SK-N-DZ (cell line): ENCODE measurements at regions not wholly inside any gene's neighbourhood (a gene's known extent, or its start where the extent isn't known, plus 50 kb on each side); places are given as distances from the start of the nearest gene placed in this dataset.
A peak's percentile ranks its signal among the peaks of the same experiment; 100 is the strongest.
"Not testable (repeated sequence)": the region's sequence is repeated elsewhere in the genome, so short reads cannot be mapped to it uniquely, and the experiment has no call there.

ENCODE experiments used
- DNase-seq: peaks from one replicate; pipeline ENCODE4 v3.0.0-alpha.2; 2015; ENCODE audit warnings: low spot score

GRCh38 chr1:218494449-218494852, 149.3 kb downstream of the TGFB2 start:
- no peak for DNase-seq

DNA sequence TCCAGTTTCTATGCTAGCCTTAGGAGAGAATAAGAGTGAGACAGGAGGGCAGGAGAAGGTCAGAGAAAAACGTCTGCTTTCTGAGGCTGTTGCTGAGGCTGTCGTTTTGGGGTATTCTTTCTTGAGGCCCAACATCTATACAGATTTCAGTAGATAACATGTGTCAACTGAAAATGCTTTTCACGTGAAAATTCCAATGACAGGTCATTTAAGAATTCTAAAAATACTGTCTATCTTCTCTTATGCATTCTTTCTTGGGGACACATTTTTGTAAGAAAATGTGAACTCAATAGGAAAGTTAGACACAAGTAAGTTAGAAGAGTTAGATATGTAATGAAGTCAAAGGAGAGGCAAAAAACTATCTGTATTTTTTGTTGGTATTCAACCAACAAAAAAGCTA, 150.8 kb downstream of the TGFB2 start:
- no peak for DNase-seq

DNA sequence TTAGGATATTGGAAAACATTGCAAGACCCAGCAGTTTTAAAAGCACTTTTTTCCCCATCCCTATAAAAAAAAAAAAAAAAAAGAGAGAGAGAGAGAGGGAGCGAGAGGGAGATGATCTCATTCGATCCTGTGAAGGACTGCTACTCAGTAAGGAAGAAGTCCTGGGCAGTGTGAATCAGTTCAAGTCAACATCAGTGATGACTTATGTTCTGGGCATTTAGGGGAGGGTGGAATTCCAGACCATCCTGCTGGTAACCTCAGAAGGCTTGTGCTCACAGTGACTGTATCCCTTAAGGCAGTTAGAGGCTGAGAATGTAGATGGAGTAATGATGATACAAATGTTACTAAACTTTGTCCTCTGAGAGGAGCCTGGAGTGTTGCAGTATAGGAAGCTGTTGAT, 151.4 kb downstream of the TGFB2 start:
- DNase-seq = no peak

- no peak for DNase-seq
These were observed 153.2 kb downstream of the TGFB2 start for GRCh38 chr1:218498056-218498938.

GRCh38 chr1:218499011-218499691, 154.0 kb downstream of the TGFB2 start:
- no peak for DNase-seq

DNA sequence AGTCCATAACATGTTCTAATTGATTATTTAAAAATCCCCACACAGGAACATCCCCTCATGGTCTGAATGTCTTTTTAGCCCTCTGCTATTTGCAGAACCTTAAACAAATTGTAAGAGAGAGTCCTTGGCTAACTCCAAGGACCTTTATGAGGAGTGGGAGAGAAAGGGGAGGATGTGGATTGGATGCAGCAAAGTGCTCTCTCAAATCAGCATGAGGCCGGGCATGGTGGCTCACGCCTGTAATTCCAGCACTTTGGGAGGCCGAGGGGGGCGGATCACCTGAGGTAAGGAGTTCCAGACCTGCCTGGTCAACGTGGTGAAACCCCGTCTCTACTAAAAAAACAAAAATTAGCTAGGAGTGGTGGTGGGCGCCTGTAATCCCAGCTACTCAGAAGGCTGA, 154.8 kb downstream of the TGFB2 start:
- no peak for DNase-seq

DNA sequence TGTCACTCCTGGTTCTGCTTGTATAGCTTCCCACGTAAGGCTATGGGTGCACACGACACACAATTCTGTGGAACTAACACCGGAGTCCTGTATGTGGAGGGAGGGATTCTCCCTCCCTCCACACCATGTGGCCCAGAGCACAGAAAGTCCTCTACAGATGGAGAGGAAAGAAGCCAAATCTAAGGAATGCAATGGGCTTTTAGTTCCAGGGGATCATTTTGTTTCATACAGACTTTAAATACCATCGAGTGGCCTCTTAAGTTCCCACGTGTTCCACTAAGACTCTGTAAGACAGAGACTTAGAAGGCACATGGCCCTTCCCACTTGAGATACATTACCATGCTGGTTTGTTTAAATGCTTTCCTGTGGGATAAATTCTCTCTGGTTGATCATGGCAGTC, 156.0 kb downstream of the TGFB2 start:
- DNase-seq = no peak

GRCh38 chr1:218502383-218502782, 157.2 kb downstream of the TGFB2 start:
- DNase-seq = no peak

DNA sequence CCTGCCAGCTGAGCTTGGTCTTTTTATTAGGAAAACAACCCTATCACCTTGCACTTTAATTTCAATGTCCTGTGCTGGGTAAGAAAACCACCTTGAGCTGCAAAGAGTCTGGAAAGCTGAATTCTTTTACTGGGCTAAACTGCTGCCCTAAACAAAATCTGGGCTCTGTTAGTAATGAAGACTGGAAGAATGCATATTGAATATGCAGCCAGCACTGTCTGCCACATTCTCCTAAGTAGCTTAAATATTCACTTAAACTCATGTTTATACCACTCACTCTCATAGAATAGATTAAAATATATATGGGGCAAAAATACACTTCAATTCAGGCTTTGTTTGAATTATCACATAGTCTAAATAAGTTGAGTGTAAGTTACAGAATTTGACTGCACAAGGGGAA, 158.0 kb downstream of the TGFB2 start:
- no peak for DNase-seq

DNA sequence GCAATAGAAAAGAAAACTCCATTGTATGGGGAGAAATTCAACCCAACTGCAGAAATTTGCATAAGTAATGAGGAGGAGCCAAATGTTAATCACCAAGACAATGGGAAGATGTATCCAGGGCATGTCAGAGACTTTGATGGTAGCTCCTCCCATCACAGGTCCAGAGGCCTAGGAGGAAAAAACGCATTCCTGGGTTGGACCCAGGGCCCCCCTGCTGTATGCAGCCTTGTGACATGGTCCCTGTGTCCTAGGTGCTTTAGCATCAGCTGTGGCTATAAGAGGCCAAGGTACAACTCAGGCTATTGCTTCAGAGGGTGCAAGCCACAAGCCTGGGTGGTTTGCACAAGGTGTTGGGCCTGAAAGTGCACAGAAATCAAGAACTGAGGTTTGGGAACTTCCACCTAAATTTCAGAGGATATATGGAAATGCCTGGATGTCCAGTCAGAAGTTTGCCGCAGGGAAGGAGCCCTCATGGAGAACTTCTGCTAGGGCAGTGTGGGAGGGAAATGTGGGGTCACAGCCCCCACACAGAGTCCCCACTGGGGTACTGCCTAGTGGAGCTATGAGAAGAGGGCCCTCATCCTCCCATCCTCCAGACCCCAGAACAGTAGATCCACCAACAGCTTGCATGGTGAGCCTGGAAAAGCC, 162.3 kb downstream of the TGFB2 start:
- DNase-seq = no peak

- no peak for DNase-seq
These were observed 165.1 kb downstream of the TGFB2 start for GRCh38 chr1:218510153-218510772.

DNA sequence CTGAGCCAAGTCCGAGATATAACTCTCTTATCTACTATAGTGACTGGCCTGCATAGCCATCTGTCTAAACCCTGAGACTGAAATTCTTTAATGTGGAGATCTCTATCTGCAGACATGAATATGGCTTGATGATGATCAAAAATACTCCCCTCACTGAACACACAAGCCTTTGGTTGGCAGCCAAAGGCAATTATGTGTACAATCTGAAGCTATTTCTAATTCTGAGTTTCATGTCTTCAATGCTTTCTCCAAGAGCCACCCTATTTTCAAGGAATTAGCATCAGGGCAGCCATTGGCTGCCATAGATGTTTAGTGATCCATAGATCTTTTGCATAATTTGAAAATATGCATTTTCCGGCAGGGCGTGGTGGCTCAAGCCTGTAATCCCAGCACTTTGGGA, 168.2 kb downstream of the TGFB2 start:
- no peak for DNase-seq

GRCh38 chr1:218514689-218515088, 169.6 kb downstream of the TGFB2 start:
- no peak for DNase-seq

DNA sequence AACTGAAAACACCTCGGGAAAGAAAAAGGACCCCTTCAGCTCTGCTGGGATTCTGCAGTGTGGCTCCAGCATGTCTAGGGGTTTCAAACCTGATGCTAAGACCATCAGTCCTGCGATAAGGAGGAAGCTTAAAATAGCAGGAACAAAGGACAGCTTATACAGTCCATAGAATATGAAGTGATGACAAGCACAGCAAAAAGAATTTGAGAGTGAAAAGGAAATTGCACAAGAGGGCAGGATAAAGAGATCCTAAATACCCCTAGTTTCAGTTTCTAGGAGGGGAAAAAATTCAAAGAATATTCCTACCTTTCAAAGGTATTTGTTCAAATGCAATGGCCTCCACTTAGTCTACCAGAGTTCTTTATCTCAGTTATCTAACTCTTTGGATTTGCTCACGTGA, 171.4 kb downstream of the TGFB2 start:
- no peak for DNase-seq

- DNase-seq = peak; percentile 58
These were observed 172.3 kb downstream of the TGFB2 start for GRCh38 chr1:218517459-218517858.

- no peak for DNase-seq
These were observed 173.1 kb downstream of the TGFB2 start for GRCh38 chr1:218518216-218518740.

DNA sequence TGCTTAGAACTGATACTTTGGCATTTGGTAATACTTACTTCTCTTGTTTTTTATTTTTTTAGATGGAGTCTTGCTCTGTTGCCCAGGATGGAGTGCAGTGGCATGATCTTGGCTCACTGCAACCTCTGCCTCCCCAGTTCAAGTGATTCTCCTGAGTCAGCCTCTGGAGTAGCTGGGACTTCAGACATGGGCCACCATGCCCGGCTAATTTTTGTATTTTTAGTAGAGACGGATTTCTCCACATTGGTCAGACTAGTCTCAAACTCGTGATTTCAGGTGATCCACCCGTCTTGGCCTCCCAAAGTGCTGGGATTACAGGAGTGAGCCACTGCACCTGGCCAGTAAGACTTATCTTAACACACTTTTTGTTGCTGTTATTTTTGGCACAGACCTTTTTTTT, 175.5 kb downstream of the TGFB2 start:
- DNase-seq = not testable (repeated sequence)

DNA sequence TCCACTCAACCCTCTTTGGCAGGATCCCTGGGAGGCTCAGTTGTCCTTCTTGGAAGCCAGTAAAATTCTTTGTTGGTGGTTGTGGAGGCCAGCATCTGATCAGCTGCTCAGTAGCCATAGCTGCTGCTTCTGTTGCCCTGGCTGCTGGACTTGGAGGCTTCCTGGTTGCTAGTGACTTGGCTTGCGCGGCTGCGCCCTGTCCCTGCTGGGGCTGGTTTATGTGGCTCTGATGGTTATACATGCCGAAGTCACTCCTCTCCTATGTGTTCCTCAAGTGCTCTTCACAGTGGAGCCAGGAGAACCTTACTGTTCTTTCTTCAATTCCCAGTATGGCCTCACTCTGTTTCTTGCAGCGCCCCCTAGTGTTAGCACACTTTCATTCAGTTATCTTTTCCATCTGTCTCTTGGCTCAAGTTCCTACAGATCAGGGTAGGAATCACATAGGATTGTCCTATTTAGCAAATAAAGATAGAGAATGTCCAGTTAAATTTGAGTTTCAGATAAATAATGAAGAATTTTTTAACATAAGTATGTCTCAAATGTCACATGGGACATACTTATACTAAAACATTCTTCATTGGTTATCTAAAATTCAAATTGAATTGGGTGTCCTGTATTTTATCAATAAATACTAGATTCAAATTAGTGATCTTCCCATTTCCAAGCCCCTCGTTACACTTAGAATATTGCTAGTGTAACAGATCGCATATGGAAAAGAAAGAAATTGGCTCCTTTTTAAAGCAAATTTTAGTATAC, 176.5 kb downstream of the TGFB2 start:
- DNase-seq = peak; percentile 9

- DNase-seq = no peak
These were observed 179.4 kb downstream of the TGFB2 start for GRCh38 chr1:218524526-218524925.

GRCh38 chr1:218525031-218525430, 179.9 kb downstream of the TGFB2 start:
- no peak for DNase-seq
